ENCODE measurements at regions not wholly inside any gene's neighbourhood (a gene's known extent, or its start where the extent isn't known, plus 50 kb on each side); places are given as distances from the start of the nearest gene placed in this dataset.

GRCh38 chr4:100900134-100900533, 382.3 kb upstream of the EMCN start:
- H3K79me1 ChIP-seq (ENCODE audit: low read depth, low read length), result no peaks in the 10 kb centered on the region
- no peak overlapping the region for H3K18ac ChIP-seq (ENCODE audit: low read length)
- H2AFZ ChIP-seq (ENCODE audit: low read length), result no peak overlapping the region
- no peak overlapping the region for H3K4ac ChIP-seq (ENCODE audit: low read length)
- no peak overlapping the region for H3K4me2 ChIP-seq (ENCODE audit: insufficient read depth, low read length, poor library complexity, severe bottlenecking)
- no peaks in the 10 kb centered on the region for H3K4me1 ChIP-seq (ENCODE audit: control insufficient read depth in 2 of 2, insufficient read depth in 1 of 2, low read depth in 1 of 2, low read length in 2 of 2)
- no peak overlapping the region for H2BK12ac ChIP-seq (ENCODE audit: low read length)
- no peak overlapping the region for H3K4me3 ChIP-seq (ENCODE audit: low read length in 2 of 2)
- no CpG with 5 or more reads among the region's 11 CpGs for WGBS, 2 donors (ENCODE audit: extremely low coverage in 2 of 2, insufficient read length in 2 of 2, insufficient replicate concordance in 1 of 2)
- no peak overlapping the region for H4K8ac ChIP-seq (ENCODE audit: low read depth, low read length)
- no peak overlapping the region for H2BK5ac ChIP-seq (ENCODE audit: low read length)
- H4K91ac ChIP-seq (ENCODE audit: low read depth, low read length, poor library complexity), result no peak overlapping the region
- DNase-seq (ENCODE audit: low spot score), result no peak
- H3K23ac ChIP-seq (ENCODE audit: low read depth, low read length, poor library complexity), result no peak overlapping the region
- no peaks in the 10 kb centered on the region for H3K36me3 ChIP-seq (replicated peaks in 1 of 2; ENCODE audit: control insufficient read depth in 2 of 2, insufficient read depth in 2 of 2, low read length in 2 of 2)
- H2AK5ac ChIP-seq (ENCODE audit: low read depth, low read length), result no peak overlapping the region
- H3K9ac ChIP-seq (ENCODE audit: low read depth, low read length, poor library complexity), result no peak overlapping the region
- no peak overlapping the region for H2BK15ac ChIP-seq (ENCODE audit: low read length)
- H3K27me3 ChIP-seq (ENCODE audit: control insufficient read depth in 3 of 3, insufficient read depth in 3 of 3, low read depth in 1 of 3, low read length in 3 of 3), result no peaks in the 10 kb centered on the region
- H3K14ac ChIP-seq (ENCODE audit: low read length), result no peak overlapping the region
- no peaks in the 10 kb centered on the region for H3K9me3 ChIP-seq (replicated peaks in 1 of 2; ENCODE audit: control insufficient read depth in 2 of 2, insufficient read depth in 1 of 2, low read depth in 1 of 2, low read length in 2 of 2)
- H2BK120ac ChIP-seq (ENCODE audit: low read depth, low read length), result no peak overlapping the region
- no peak overlapping the region for H3K27ac ChIP-seq (replicated peaks; ENCODE audit: low read length)

- Histone ChIP-seq H3K18ac (ENCODE audit: low read length) (no peak overlapping the region), H2BK12ac (ENCODE audit: low read length) (no peak overlapping the region), H3K4me3 (ENCODE audit: low read length in 2 of 2) (no peak overlapping the region), H2AFZ (ENCODE audit: low read length) (no peak overlapping the region), H3K4me1 (ENCODE audit: control insufficient read depth in 2 of 2, insufficient read depth in 1 of 2, low read depth in 1 of 2, low read length in 2 of 2) (no peaks in the 10 kb centered on the region), H2BK120ac (ENCODE audit: low read depth, low read length) (no peak overlapping the region), H4K8ac (ENCODE audit: low read depth, low read length) (no peak overlapping the region), H3K14ac (ENCODE audit: low read length) (no peak overlapping the region), H3K79me1 (ENCODE audit: low read depth, low read length) (no peaks in the 10 kb centered on the region), H3K27ac (replicated peaks; ENCODE audit: low read length) (no peak overlapping the region), H3K23ac (ENCODE audit: low read depth, low read length, poor library complexity) (no peak overlapping the region), H3K9me3 (replicated peaks in 1 of 2; ENCODE audit: control insufficient read depth in 2 of 2, insufficient read depth in 1 of 2, low read depth in 1 of 2, low read length in 2 of 2) (no peaks in the 10 kb centered on the region), H3K4me2 (ENCODE audit: insufficient read depth, low read length, poor library complexity, severe bottlenecking) (no peak overlapping the region), H3K4ac (ENCODE audit: low read length) (no peak overlapping the region), H2BK5ac (ENCODE audit: low read length) (no peak overlapping the region), H3K9ac (ENCODE audit: low read depth, low read length, poor library complexity) (no peak overlapping the region), H2AK5ac (ENCODE audit: low read depth, low read length) (no peak overlapping the region), H2BK15ac (ENCODE audit: low read length) (no peak overlapping the region), H4K91ac (ENCODE audit: low read depth, low read length, poor library complexity) (no peak overlapping the region), H3K27me3 (ENCODE audit: control insufficient read depth in 3 of 3, insufficient read depth in 3 of 3, low read depth in 1 of 3, low read length in 3 of 3) (no peaks in the 10 kb centered on the region), H3K36me3 (replicated peaks in 1 of 2; ENCODE audit: control insufficient read depth in 2 of 2, insufficient read depth in 2 of 2, low read length in 2 of 2) (no peaks in the 10 kb centered on the region)
- no peak for DNase-seq (ENCODE audit: low spot score)
Measured at GRCh38 chr4:100898844-100899243, 381.0 kb upstream of the EMCN start.

GRCh38 chr4:100895556-100896197, 377.9 kb upstream of the EMCN start:
- Histone ChIP-seq H3K4me3 (ENCODE audit: low read length in 2 of 2) (no peak overlapping the region), H3K79me1 (ENCODE audit: low read depth, low read length) (no peaks in the 10 kb centered on the region)

GRCh38 chr4:100894339-100894870, 376.6 kb upstream of the EMCN start:
- no peak overlapping the region for H2BK12ac ChIP-seq (ENCODE audit: low read length)
- no peak for DNase-seq (ENCODE audit: low spot score)
- no peak overlapping the region for H2AFZ ChIP-seq (ENCODE audit: low read length)
- H3K23ac ChIP-seq (ENCODE audit: low read depth, low read length, poor library complexity), result no peak overlapping the region
- no peaks in the 10 kb centered on the region for H3K79me1 ChIP-seq (ENCODE audit: low read depth, low read length)
- no peak overlapping the region for H3K4me3 ChIP-seq (ENCODE audit: low read length in 2 of 2)
- 100% methylated on average over 1 of the region's 1 CpG; no CpG with 5 or more reads in 1 of the 2 donors for WGBS, 2 donors (ENCODE audit: extremely low coverage in 2 of 2, insufficient read length in 2 of 2, insufficient replicate concordance in 1 of 2)
- H2BK15ac ChIP-seq (ENCODE audit: low read length), result no peak overlapping the region
- H3K27me3 ChIP-seq (ENCODE audit: control insufficient read depth in 3 of 3, insufficient read depth in 3 of 3, low read depth in 1 of 3, low read length in 3 of 3), result no peaks in the 10 kb centered on the region
- H3K14ac ChIP-seq (ENCODE audit: low read length), result no peak overlapping the region
- no peaks in the 10 kb centered on the region for H3K9me3 ChIP-seq (replicated peaks in 1 of 2; ENCODE audit: control insufficient read depth in 2 of 2, insufficient read depth in 1 of 2, low read depth in 1 of 2, low read length in 2 of 2)
- H3K18ac ChIP-seq (ENCODE audit: low read length), result no peak overlapping the region
- no peak overlapping the region for H3K27ac ChIP-seq (replicated peaks; ENCODE audit: low read length)
- no peak overlapping the region for H2BK5ac ChIP-seq (ENCODE audit: low read length)
- no peak overlapping the region for H3K9ac ChIP-seq (ENCODE audit: low read depth, low read length, poor library complexity)
- H3K4me1 ChIP-seq (ENCODE audit: control insufficient read depth in 2 of 2, insufficient read depth in 1 of 2, low read depth in 1 of 2, low read length in 2 of 2), result no peaks in the 10 kb centered on the region
- H4K91ac ChIP-seq (ENCODE audit: low read depth, low read length, poor library complexity), result no peak overlapping the region
- H3K36me3 ChIP-seq (replicated peaks in 1 of 2; ENCODE audit: control insufficient read depth in 2 of 2, insufficient read depth in 2 of 2, low read length in 2 of 2), result no peaks in the 10 kb centered on the region
- H3K4me2 ChIP-seq (ENCODE audit: insufficient read depth, low read length, poor library complexity, severe bottlenecking), result no peak overlapping the region
- H4K8ac ChIP-seq (ENCODE audit: low read depth, low read length), result no peak overlapping the region
- H2BK120ac ChIP-seq (ENCODE audit: low read depth, low read length), result no peak overlapping the region
- H3K4ac ChIP-seq (ENCODE audit: low read length), result no peak overlapping the region
- H2AK5ac ChIP-seq (ENCODE audit: low read depth, low read length), result no peak overlapping the region

More at GRCh38 chr4:100895556-100896197, 377.9 kb upstream of the EMCN start:
- no peak overlapping the region for H3K14ac ChIP-seq (ENCODE audit: low read length)
- no peaks in the 10 kb centered on the region for H3K9me3 ChIP-seq (replicated peaks in 1 of 2; ENCODE audit: control insufficient read depth in 2 of 2, insufficient read depth in 1 of 2, low read depth in 1 of 2, low read length in 2 of 2)
- H3K4me2 ChIP-seq (ENCODE audit: insufficient read depth, low read length, poor library complexity, severe bottlenecking), result no peak overlapping the region
- no peaks in the 10 kb centered on the region for H3K27me3 ChIP-seq (ENCODE audit: control insufficient read depth in 3 of 3, insufficient read depth in 3 of 3, low read depth in 1 of 3, low read length in 3 of 3)
- no peak overlapping the region for H4K91ac ChIP-seq (ENCODE audit: low read depth, low read length, poor library complexity)
- no peak overlapping the region for H2BK15ac ChIP-seq (ENCODE audit: low read length)
- no peak overlapping the region for H2BK5ac ChIP-seq (ENCODE audit: low read length)
- H4K8ac ChIP-seq (ENCODE audit: low read depth, low read length), result no peak overlapping the region
- H2BK12ac ChIP-seq (ENCODE audit: low read length), result no peak overlapping the region
- WGBS, 2 donors (ENCODE audit: extremely low coverage in 2 of 2, insufficient read length in 2 of 2, insufficient replicate concordance in 1 of 2), result no CpG with 5 or more reads among the region's 8 CpGs
- H3K4me1 ChIP-seq (ENCODE audit: control insufficient read depth in 2 of 2, insufficient read depth in 1 of 2, low read depth in 1 of 2, low read length in 2 of 2), result no peaks in the 10 kb centered on the region
- no peak overlapping the region for H3K4ac ChIP-seq (ENCODE audit: low read length)
- H3K9ac ChIP-seq (ENCODE audit: low read depth, low read length, poor library complexity), result no peak overlapping the region
- no peak overlapping the region for H2AFZ ChIP-seq (ENCODE audit: low read length)
- H3K18ac ChIP-seq (ENCODE audit: low read length), result no peak overlapping the region
- H3K27ac ChIP-seq (replicated peaks; ENCODE audit: low read length), result no peak overlapping the region
- no peak for DNase-seq (ENCODE audit: low spot score)
- no peaks in the 10 kb centered on the region for H3K36me3 ChIP-seq (replicated peaks in 1 of 2; ENCODE audit: control insufficient read depth in 2 of 2, insufficient read depth in 2 of 2, low read length in 2 of 2)
- no peak overlapping the region for H2BK120ac ChIP-seq (ENCODE audit: low read depth, low read length)
- no peak overlapping the region for H3K23ac ChIP-seq (ENCODE audit: low read depth, low read length, poor library complexity)
- no peak overlapping the region for H2AK5ac ChIP-seq (ENCODE audit: low read depth, low read length)
